Loucy (cell line): ENCODE measurements at regions not wholly inside any gene's neighbourhood (a gene's known extent, or its start where the extent isn't known, plus 50 kb on each side); places are given as distances from the start of the nearest gene placed in this dataset.
"Not testable (repeated sequence)": the region's sequence is repeated elsewhere in the genome, so short reads cannot be mapped to it uniquely, and the experiment has no call there.

Experiments
- H2AFZ ChIP-seq: fragments of 200-600 bp; sonication (generic); 2 replicates; pipeline ENCODE4 v1.6.0; 2016; ENCODE audit warnings: antibody characterized with exemption, mild to moderate bottlenecking, low read length, moderate library complexity
- H3F3A ChIP-seq: fragments of 200-600 bp; 2 replicates; pipeline ENCODE4 v1.6.0; 2016; ENCODE audit warnings: antibody characterized with exemption, low read depth, mild to moderate bottlenecking
- H3K27me3 ChIP-seq: fragments of 200-600 bp; sonication (generic); 2 replicates; pipeline ENCODE4 v1.6.1; 2014; ENCODE audit warnings: low read length, mild to moderate bottlenecking; ENCODE audit not compliant: insufficient read depth, poor library complexity, severe bottlenecking
- H3K36me3 ChIP-seq: fragments of 200-600 bp; sonication (generic); 2 replicates; pipeline ENCODE4 v1.6.1; 2016; ENCODE audit warnings: low read length; ENCODE audit not compliant: insufficient read depth
- H3K4me1 ChIP-seq: fragments of 200-600 bp; sonication (generic); 2 replicates; pipeline ENCODE4 v1.5.1; 2014; ENCODE audit warnings: low read length, mild to moderate bottlenecking; ENCODE audit not compliant: insufficient read depth, poor library complexity, severe bottlenecking
- H3K4me2 ChIP-seq: fragments of 200-600 bp; sonication (generic); 2 replicates; pipeline ENCODE4 v1.6.0; 2014; ENCODE audit warnings: antibody characterized with exemption, low read length, low read depth, mild to moderate bottlenecking; ENCODE audit not compliant: poor library complexity, severe bottlenecking
- H3K4me3 ChIP-seq: fragments of 200-600 bp; sonication (generic); 2 replicates; pipeline ENCODE4 v1.5.1; 2014; ENCODE audit warnings: low read length, mild to moderate bottlenecking, mixed read lengths; ENCODE audit not compliant: poor library complexity, severe bottlenecking
- H3K79me2 ChIP-seq: fragments of 200-600 bp; sonication (generic); 2 replicates; pipeline ENCODE4 v1.6.1; 2014; ENCODE audit warnings: low read length; ENCODE audit not compliant: insufficient read depth
- H3K9ac ChIP-seq: fragments of 200-600 bp; sonication (generic); 2 replicates; pipeline ENCODE4 v1.6.0; 2014; ENCODE audit warnings: mild to moderate bottlenecking, low read depth, low read length, moderate library complexity; ENCODE audit not compliant: poor library complexity, severe bottlenecking
- H3K9me2 ChIP-seq: fragments of 200-600 bp; sonication (generic); replicated peaks from 2 replicates; pipeline ENCODE4 v1.6.1; 2016; ENCODE audit warnings: low read depth, low read length, mixed read lengths
- H3K9me3 ChIP-seq: fragments of 200-600 bp; sonication (generic); 2 replicates; pipeline ENCODE4 v1.6.1; 2014; ENCODE audit warnings: mild to moderate bottlenecking, antibody characterized with exemption, low read length, low read depth; ENCODE audit not compliant: insufficient read depth
- H4K20me1 ChIP-seq: fragments of 200-600 bp; sonication (generic); 2 replicates; pipeline ENCODE4 v1.6.0; 2014; ENCODE audit warnings: antibody characterized with exemption, low read length, mild to moderate bottlenecking; ENCODE audit not compliant: insufficient read depth, poor library complexity, severe bottlenecking
- CTCF ChIP-seq: fragments of 200-600 bp; sonication (generic); conservative IDR thresholded peaks from 2 replicates; pipeline ENCODE4 v1.5.1; 2014; ENCODE audit warnings: mild to moderate bottlenecking, antibody characterized with exemption, low read length
- EZH2phosphoT487 ChIP-seq: fragments of 200-600 bp; IDR thresholded peaks from 2 replicates; pipeline ENCODE4 v1.6.1; 2018; ENCODE audit warnings: antibody characterized with exemption, mild to moderate bottlenecking, moderate library complexity, borderline replicate concordance

- peaks cover 6% of the 10 kb centered on the region for H3K4me1 ChIP-seq
- H3K79me2 ChIP-seq, result no peaks in the 10 kb centered on the region
- H3K27me3 ChIP-seq, result peaks cover 28% of the 10 kb centered on the region
- TF ChIP-seq CTCF (no peak), EZH2phosphoT487 (no peak)
- H3K9ac ChIP-seq, result no peak overlapping the region
- no peaks in the 10 kb centered on the region for H3K9me2 ChIP-seq
- no peaks in the 10 kb centered on the region for H3K9me3 ChIP-seq
- H2AFZ ChIP-seq, result no peak overlapping the region
- H3K36me3 ChIP-seq, result no peaks in the 10 kb centered on the region
- no peaks in the 10 kb centered on the region for H3F3A ChIP-seq
- H3K4me3 ChIP-seq, result no peak overlapping the region
- no peaks in the 10 kb centered on the region for H4K20me1 ChIP-seq
- H3K4me2 ChIP-seq, result no peak overlapping the region
Measured at GRCh38 chr20:1800180-1800579, 95.0 kb upstream of the SIRPA start.

GRCh38 chr20:1799746-1800145 lies 95.5 kb upstream of the SIRPA start:
- not testable (repeated sequence) for H3K79me2 ChIP-seq, H3K9me3 ChIP-seq, H3K9me2 ChIP-seq, H3F3A ChIP-seq, H4K20me1 ChIP-seq, H2AFZ ChIP-seq, H3K4me1 ChIP-seq, H3K4me3 ChIP-seq, H3K4me2 ChIP-seq, H3K9ac ChIP-seq, H3K36me3 ChIP-seq
- H3K27me3 ChIP-seq, result peaks cover 24% of the 10 kb centered on the region

- Histone ChIP-seq H4K20me1 (no peaks in the 10 kb centered on the region), H3K4me1 (peaks cover 6% of the 10 kb centered on the region), H3K9ac (no peak overlapping the region), H3K27me3 (peaks cover 17% of the 10 kb centered on the region), H3K4me3 (no peak overlapping the region), H2AFZ (no peak overlapping the region), H3K9me2 (no peaks in the 10 kb centered on the region), H3K79me2 (no peaks in the 10 kb centered on the region), H3K36me3 (no peaks in the 10 kb centered on the region), H3K9me3 (no peaks in the 10 kb centered on the region), H3F3A (no peaks in the 10 kb centered on the region), H3K4me2 (no peak overlapping the region)
- TF ChIP-seq EZH2phosphoT487 (no peak), CTCF (no peak)
Measured at GRCh38 chr20:1798982-1799381, 96.2 kb upstream of the SIRPA start.

- Histone ChIP-seq H3K4me1 (no peaks in the 10 kb centered on the region), H3K4me3 (no peak overlapping the region), H2AFZ (no peak overlapping the region), H3F3A (no peaks in the 10 kb centered on the region), H3K36me3 (no peaks in the 10 kb centered on the region), H3K4me2 (no peak overlapping the region), H3K27me3 (no peaks in the 10 kb centered on the region), H3K9me3 (no peaks in the 10 kb centered on the region), H4K20me1 (no peaks in the 10 kb centered on the region), H3K9ac (no peak overlapping the region), H3K9me2 (no peaks in the 10 kb centered on the region), H3K79me2 (no peaks in the 10 kb centered on the region)
- TF ChIP-seq CTCF, result no peak
- no peak for TF ChIP-seq EZH2phosphoT487
Measured at GRCh38 chr20:1793821-1794220, 101.4 kb upstream of the SIRPA start.
